Body of pancreas (tissue), 4 donors: ENCODE measurements at regions not wholly inside any gene's neighbourhood (a gene's known extent, or its start where the extent isn't known, plus 50 kb on each side); places are given as distances from the start of the nearest gene placed in this dataset.
A peak's percentile ranks its signal among the peaks of the same experiment; 100 is the strongest.

ENCODE experiments used
- ATAC-seq: fragments of 150-250 bp; one replicate; pipeline ENCODE4 v1.9.1; 2016
- DNase-seq, 4 donors: peaks; one replicate each; pipeline ENCODE4 v3.0.0-alpha.2; 2019
- H3K27ac ChIP-seq, 4 donors: fragments of 200-600 bp; sonication (generic); 1 replicate in 3 of 4; 2 replicates in 1 of 4; pipeline versions ENCODE4 v1.5.1 to v1.6.1; 2016 to 2019; ENCODE audit warnings: mild to moderate bottlenecking in 1 of 4, mixed read lengths in 1 of 4, moderate library complexity in 1 of 4
- H3K27me3 ChIP-seq, 2 donors: fragments of 200-600 bp; sonication (generic); one replicate each; pipeline ENCODE4 v1.6.0; 2016; ENCODE audit warnings: mild to moderate bottlenecking in 1 of 2
- H3K36me3 ChIP-seq, 2 donors: fragments of 200-600 bp; sonication (generic); replicated peaks in 1 of 2; 2 replicates each; pipeline ENCODE4 v1.5.1; 2016; ENCODE audit warnings: low read depth in 2 of 2; ENCODE audit not compliant: insufficient read depth in 1 of 2
- H3K4me1 ChIP-seq: fragments of 200-600 bp; sonication (generic); one replicate; pipeline ENCODE4 v1.6.0; 2016
- H3K4me3 ChIP-seq, 2 donors: fragments of 200-600 bp; sonication (generic); 1 replicate in 1 of 2; 2 replicates in 1 of 2; pipeline ENCODE4 v1.5.1; 2016 to 2019
- H3K9me3 ChIP-seq, 3 donors: fragments of 200-600 bp; sonication (generic); 1 replicate in 2 of 3; 2 replicates in 1 of 3; pipeline ENCODE4 v1.5.1; 2016
- CTCF ChIP-seq, 7 experiments: fragments of 450-650 bp in 4 of 7; fragments of 200-600 bp in 3 of 7; sonication (generic) in 3 of 7; IDR thresholded peaks; one replicate each; pipeline ENCODE4 v1.5.1; 2016 to 2019; ENCODE audit warnings: antibody characterized with exemption in 7 of 7
- POLR2A ChIP-seq, 3 donors: fragments of 450-650 bp; IDR thresholded peaks; one replicate each; pipeline ENCODE4 v1.6.1; 2016; ENCODE audit warnings: antibody characterized with exemption in 3 of 3, mild to moderate bottlenecking in 2 of 3
- WGBS, 2 donors: methylation state at CpG; one replicate each; pipeline ENCODE4 v1.1.5; 2017; 5-methylcytosine and 5-hydroxymethylcytosine counted together
- intact Hi-C: fragments of 100-400 bp; cut with DNase I; formaldehyde crosslinking; loops from one replicate; pipeline ENCODE4 v1.15.1; 2023

DNA sequence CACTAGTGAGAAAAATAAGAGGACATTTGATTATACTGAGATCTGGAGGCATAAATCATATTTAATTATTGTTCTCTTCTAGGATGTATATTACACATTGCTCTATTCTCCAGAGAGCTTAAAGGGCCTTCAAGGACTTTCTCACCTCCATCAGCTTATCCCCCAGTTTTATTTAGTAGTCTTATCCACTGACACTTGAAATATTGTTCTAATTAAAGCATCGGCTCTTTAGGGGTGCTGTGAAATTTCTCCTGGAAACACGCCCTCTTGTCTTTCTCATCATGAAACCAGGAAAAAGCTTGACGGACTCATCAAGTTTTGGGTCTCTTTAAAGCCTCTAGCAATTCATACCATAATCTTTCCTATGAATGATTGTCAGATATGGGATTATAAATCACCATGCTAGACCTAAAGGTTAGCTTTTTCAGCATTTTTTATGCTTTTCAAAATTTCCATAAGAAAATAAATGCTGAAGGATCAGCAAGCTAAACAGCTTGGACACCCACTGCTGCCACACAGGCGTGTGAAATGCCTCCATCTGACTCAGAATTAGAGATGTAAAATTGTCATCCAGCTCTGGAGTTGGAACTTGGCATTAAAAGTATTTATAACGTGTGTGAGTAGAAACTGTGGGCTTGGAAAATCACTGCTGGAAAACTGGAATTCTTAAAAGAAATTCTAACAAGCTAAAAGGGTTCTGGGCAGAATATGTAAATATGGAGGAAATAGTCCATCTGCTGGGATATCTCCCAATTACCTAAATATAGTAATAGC lies 216.3 kb downstream of the CHRM2 start:
- no peak for DNase-seq
- no peak for TF ChIP-seq POLR2A (IDR thresholded peaks at IDR 0.05)
- TF ChIP-seq CTCF (IDR thresholded peaks at IDR 0.05), result no peak
- Histone ChIP-seq H3K4me1 (peaks cover 8% of the 10 kb centered on the region), H3K9me3 (no peaks in the 10 kb centered on the region), H3K36me3 (no peaks in the 10 kb centered on the region), H3K27me3 (no peaks in the 10 kb centered on the region), H3K27ac (no peak overlapping the region), H3K4me3 (no peak overlapping the region)
- 57 to 62% methylated on average over 5 of the region's 5 CpGs for WGBS, 2 donors
- no peak for ATAC-seq
- intact Hi-C loops, result no loop called here

- Histone ChIP-seq H3K4me3 (no peak overlapping the region), H3K27ac (no peak overlapping the region), H3K9me3 (no peaks in the 10 kb centered on the region), H3K36me3 (no peaks in the 10 kb centered on the region), H3K27me3 (no peaks in the 10 kb centered on the region), H3K4me1 (peaks cover 8% of the 10 kb centered on the region)
- TF ChIP-seq CTCF (IDR thresholded peaks at IDR 0.05), result no peak
- TF ChIP-seq POLR2A (IDR thresholded peaks at IDR 0.05), result no peak
- no peak for ATAC-seq
- DNase-seq, result no peak
- intact Hi-C loops, result no loop called here
These were observed 213.9 kb downstream of the CHRM2 start for GRCh38 chr7:137082391-137082790.

GRCh38 chr7:137081321-137082093 lies 213.1 kb downstream of the CHRM2 start:
- Histone ChIP-seq H3K4me1 (peaks cover 8% of the 10 kb centered on the region), H3K36me3 (no peaks in the 10 kb centered on the region), H3K4me3 (no peak overlapping the region), H3K9me3 (no peaks in the 10 kb centered on the region), H3K27me3 (no peaks in the 10 kb centered on the region), H3K27ac (no peak overlapping the region)
- no peak for TF ChIP-seq POLR2A (IDR thresholded peaks at IDR 0.05)
- no peak for TF ChIP-seq CTCF (IDR thresholded peaks at IDR 0.05)
- ATAC-seq, result peak; percentile 77
- DNase-seq, result peak; percentile 35 to 75 (median 58)
- intact Hi-C loops, result no loop called here
- 35 to 40% methylated on average over 2 of the region's 2 CpGs for WGBS, 2 donors

- Histone ChIP-seq H3K4me1 (peaks cover 8% of the 10 kb centered on the region), H3K4me3 (no peak overlapping the region), H3K27ac (no peak overlapping the region), H3K36me3 (no peaks in the 10 kb centered on the region), H3K27me3 (no peaks in the 10 kb centered on the region), H3K9me3 (no peaks in the 10 kb centered on the region)
- intact Hi-C loops, result no loop called here
- ATAC-seq (no peak), DNase-seq (no peak)
- 67 to 73% methylated on average over 5 of the region's 5 CpGs for WGBS, 2 donors
- TF ChIP-seq POLR2A (IDR thresholded peaks at IDR 0.05), result no peak
- no peak for TF ChIP-seq CTCF (IDR thresholded peaks at IDR 0.05)
These were observed 212.2 kb downstream of the CHRM2 start for GRCh38 chr7:137080516-137081203.
